Thyroid gland (tissue), 4 donors: ENCODE measurements at regions not wholly inside any gene's neighbourhood (a gene's known extent, or its start where the extent isn't known, plus 50 kb on each side); places are given as distances from the start of the nearest gene placed in this dataset.

Source experiments
- DNase-seq, 2 donors: peaks; one replicate each; pipeline ENCODE4 v3.0.0-alpha.2; 2019
- H3K27ac ChIP-seq, 3 donors: fragments of 200-600 bp; sonication (generic); 1 replicate in 2 of 3; 2 replicates in 1 of 3; pipeline ENCODE4 v1.5.1; 2016 to 2019; ENCODE audit warnings: mild to moderate bottlenecking in 1 of 3, moderate library complexity in 1 of 3
- H3K27me3 ChIP-seq: fragments of 200-600 bp; sonication (generic); one replicate; pipeline ENCODE4 v1.5.1; 2019
- H3K36me3 ChIP-seq, 2 donors: fragments of 200-600 bp; sonication (generic); one replicate each; pipeline ENCODE4 v1.5.1; 2016 to 2019
- H3K4me1 ChIP-seq, 2 donors: fragments of 200-600 bp; sonication (generic); one replicate each; pipeline ENCODE4 v1.5.1; 2017 to 2019
- H3K4me3 ChIP-seq, 3 donors: fragments of 200-600 bp; sonication (generic); replicated peaks in 1 of 3; 1 replicate in 2 of 3; 2 replicates in 1 of 3; pipeline ENCODE4 v1.5.1; 2016; ENCODE audit warnings: mild to moderate bottlenecking in 1 of 3
- H3K9me3 ChIP-seq: fragments of 200-600 bp; sonication (generic); one replicate; pipeline ENCODE4 v1.5.1; 2017
- CTCF ChIP-seq, 6 experiments: fragments of 200-600 bp in 3 of 6; fragments of 450-650 bp in 3 of 6; sonication (generic) in 3 of 6; IDR thresholded peaks; one replicate each; pipeline ENCODE4 v1.5.1; 2016 to 2019; ENCODE audit warnings: antibody characterized with exemption in 6 of 6, mild to moderate bottlenecking in 2 of 6, inconsistent platforms in 1 of 6, moderate library complexity in 1 of 6
- POLR2A ChIP-seq, 2 donors: fragments of 450-650 bp; IDR thresholded peaks; one replicate each; pipeline ENCODE4 v1.6.1; 2017; ENCODE audit warnings: antibody characterized with exemption in 2 of 2, mild to moderate bottlenecking in 2 of 2, moderate library complexity in 1 of 2
- WGBS, 2 donors: methylation state at CpG; one replicate each; pipeline ENCODE4 v1.1.5; 2017; 5-methylcytosine and 5-hydroxymethylcytosine counted together
- intact Hi-C: fragments of 100-400 bp; cut with DNase I; formaldehyde crosslinking; loops from one replicate; pipeline ENCODE4 v1.15.1; 2023

DNA sequence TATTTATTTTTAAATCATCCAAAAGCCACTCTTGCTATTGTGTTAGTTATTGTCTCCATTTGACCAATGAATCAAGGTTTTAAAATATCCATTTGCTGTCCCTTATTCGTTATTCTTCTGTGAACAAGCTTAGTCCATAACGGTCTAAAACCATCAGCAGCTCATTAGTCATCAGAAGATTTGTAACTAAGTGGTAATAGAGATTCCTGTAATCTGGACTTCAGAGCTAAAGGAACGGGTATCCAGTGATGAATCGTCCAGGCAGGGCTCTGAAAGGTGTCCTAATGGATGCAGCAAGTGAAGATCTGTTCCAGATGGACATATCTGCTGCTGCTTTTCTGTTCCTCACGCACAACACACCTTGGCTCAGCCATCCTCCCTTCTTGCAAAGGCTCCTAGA lies 362.7 kb upstream of the CFAP20DC start:
- Histone ChIP-seq H3K27me3 (no peaks in the 10 kb centered on the region), H3K36me3 (no peaks in the 10 kb centered on the region), H3K4me3 (no peak overlapping the region), H3K9me3 (no peaks in the 10 kb centered on the region), H3K27ac (no peak overlapping the region), H3K4me1 (peaks cover 0 to 9% of the 10 kb centered on the region in 2 donors)
- no peak for DNase-seq
- TF ChIP-seq POLR2A (IDR thresholded peaks at IDR 0.05) (no peak), CTCF (IDR thresholded peaks at IDR 0.05) (no peak)
- intact Hi-C loops = no loop called here
- 87% methylated on average over 5 of the region's 5 CpGs for WGBS, 2 donors

DNA sequence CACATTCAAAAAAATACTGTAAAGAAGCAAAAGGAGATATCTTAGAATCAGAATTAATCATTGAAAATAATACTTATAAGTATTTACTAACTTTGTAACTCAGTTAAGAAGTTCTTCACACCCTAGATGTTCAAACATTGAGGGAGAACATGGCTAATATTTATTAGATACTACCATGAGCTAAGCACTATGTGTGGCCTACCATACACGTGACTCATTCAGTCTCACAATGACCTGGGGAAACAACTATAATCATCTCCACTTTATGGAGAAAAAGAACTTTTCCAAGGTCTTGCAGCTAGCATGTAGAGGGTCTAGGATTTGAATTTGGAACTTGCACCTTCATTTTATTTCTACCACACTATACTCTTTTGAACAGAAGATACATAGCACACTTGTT lies 361.9 kb upstream of the CFAP20DC start:
- 94 to 97% methylated on average over 1 of the region's 1 CpG for WGBS, 2 donors
- H3K36me3 ChIP-seq = no peaks in the 10 kb centered on the region
- intact Hi-C loops = no loop called here
- H3K4me3 ChIP-seq = no peak overlapping the region
- H3K27ac ChIP-seq = no peak overlapping the region
- H3K4me1 ChIP-seq = peaks cover 0 to 9% of the 10 kb centered on the region in 2 donors
- H3K27me3 ChIP-seq = no peaks in the 10 kb centered on the region
- DNase-seq = no peak
- H3K9me3 ChIP-seq = no peaks in the 10 kb centered on the region
- TF ChIP-seq CTCF (IDR thresholded peaks at IDR 0.05) = no peak
- TF ChIP-seq POLR2A (IDR thresholded peaks at IDR 0.05) = no peak

DNA sequence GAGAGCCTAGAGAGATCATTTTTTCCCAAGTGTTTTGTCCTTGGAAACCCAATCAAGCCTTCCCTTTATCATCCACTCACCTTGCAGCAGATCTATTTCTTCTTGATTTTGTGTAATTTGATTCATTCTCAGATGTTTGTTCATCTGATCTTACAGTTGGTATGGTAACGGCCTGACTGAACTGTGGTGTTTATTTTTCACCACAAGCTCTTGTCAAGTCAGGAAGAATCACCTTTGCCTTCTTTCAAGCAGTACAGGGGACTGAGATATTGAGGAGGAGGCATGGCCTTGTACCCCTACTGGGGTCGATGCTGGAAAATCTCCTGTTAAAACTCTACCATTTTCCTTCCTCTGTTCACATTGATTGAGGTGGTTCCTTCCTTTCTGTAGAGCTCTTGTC lies 361.4 kb upstream of the CFAP20DC start:
- H3K4me3 ChIP-seq = no peak overlapping the region
- no peak for TF ChIP-seq CTCF (IDR thresholded peaks at IDR 0.05)
- TF ChIP-seq POLR2A (IDR thresholded peaks at IDR 0.05) = no peak
- no peaks in the 10 kb centered on the region for H3K27me3 ChIP-seq
- H3K27ac ChIP-seq = no peak overlapping the region
- peaks cover 0 to 9% of the 10 kb centered on the region in 2 donors for H3K4me1 ChIP-seq
- WGBS, 2 donors = 49 to 57% methylated on average over 2 of the region's 2 CpGs
- DNase-seq = no peak
- H3K36me3 ChIP-seq = no peaks in the 10 kb centered on the region
- no peaks in the 10 kb centered on the region for H3K9me3 ChIP-seq
- intact Hi-C loops = no loop called here

DNA sequence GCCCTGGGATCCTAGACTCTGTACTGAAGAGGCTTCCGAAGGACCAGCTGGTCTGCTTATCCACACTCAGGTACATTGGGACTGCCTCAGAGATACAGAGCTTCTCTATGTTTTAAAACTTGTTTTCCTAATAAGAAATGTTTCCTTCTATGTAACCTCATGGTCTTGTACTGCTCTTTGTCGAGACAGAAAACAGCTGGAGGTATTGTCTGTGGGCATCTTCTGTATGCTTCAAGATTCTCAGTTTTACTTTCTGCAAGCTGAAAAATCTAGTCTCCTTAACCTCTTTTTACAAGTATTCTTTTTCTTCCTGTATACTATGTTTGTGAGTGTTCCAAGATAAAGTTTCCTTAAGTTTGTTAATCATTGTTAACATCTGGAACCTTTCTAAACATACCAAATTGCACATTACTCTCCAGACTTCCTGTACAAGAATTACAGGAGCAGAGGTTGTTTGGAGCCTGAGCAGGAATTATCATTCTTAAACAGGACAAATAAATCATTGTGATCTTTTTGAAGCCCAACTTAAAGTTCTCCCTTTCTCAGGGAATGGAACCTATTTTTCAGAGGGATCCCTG lies 358.3 kb upstream of the CFAP20DC start:
- Histone ChIP-seq H3K4me1 (peaks cover 0 to 9% of the 10 kb centered on the region in 2 donors), H3K4me3 (no peak overlapping the region), H3K27ac (no peak overlapping the region), H3K9me3 (no peaks in the 10 kb centered on the region), H3K36me3 (no peaks in the 10 kb centered on the region), H3K27me3 (no peaks in the 10 kb centered on the region)
- WGBS, 2 donors = 86 to 89% methylated on average over 2 of the region's 2 CpGs
- intact Hi-C loops = no loop called here
- TF ChIP-seq POLR2A (IDR thresholded peaks at IDR 0.05) = no peak
- no peak for TF ChIP-seq CTCF (IDR thresholded peaks at IDR 0.05)
- no peak for DNase-seq

- H3K27ac ChIP-seq = no peak overlapping the region
- H3K27me3 ChIP-seq = no peaks in the 10 kb centered on the region
- DNase-seq = no peak
- 91 to 93% methylated on average over 5 of the region's 5 CpGs for WGBS, 2 donors
- no peaks in the 10 kb centered on the region for H3K36me3 ChIP-seq
- peaks cover 0 to 9% of the 10 kb centered on the region in 2 donors for H3K4me1 ChIP-seq
- H3K9me3 ChIP-seq = no peaks in the 10 kb centered on the region
- H3K4me3 ChIP-seq = no peak overlapping the region
- intact Hi-C loops = no loop called here
- TF ChIP-seq POLR2A (IDR thresholded peaks at IDR 0.05) (no peak), CTCF (IDR thresholded peaks at IDR 0.05) (no peak)
Observed at GRCh38 chr3:59407425-59407824, 357.6 kb upstream of the CFAP20DC start.
